ENCODE measurements at regions not wholly inside any gene's neighbourhood (a gene's known extent, or its start where the extent isn't known, plus 50 kb on each side); places are given as distances from the start of the nearest gene placed in this dataset.
A peak's percentile ranks its signal among the peaks of the same experiment; 100 is the strongest.

- DNase-seq (ENCODE audit: low read depth in 2 of 3, low spot score in 2 of 3), result no peak
Measured at GRCh38 chr21:19899645-19900044, 1098.6 kb upstream of the NCAM2 start.

GRCh38 chr21:19900149-19900548 lies 1098.1 kb upstream of the NCAM2 start:
- DNase-seq (ENCODE audit: low read depth in 2 of 3, low spot score in 2 of 3), result no peak

GRCh38 chr21:19908390-19908789 lies 1089.8 kb upstream of the NCAM2 start:
- peak in 2 of 3 donors; percentile 6 to 68 for DNase-seq (ENCODE audit: low read depth in 2 of 3, low spot score in 2 of 3)

GRCh38 chr21:19914028-19914427 lies 1084.2 kb upstream of the NCAM2 start:
- no peak for DNase-seq (ENCODE audit: low read depth in 2 of 3, low spot score in 2 of 3)

- no peak for DNase-seq (ENCODE audit: low read depth in 2 of 3, low spot score in 2 of 3)
Measured at GRCh38 chr21:19921211-19921610, 1077.0 kb upstream of the NCAM2 start.

GRCh38 chr21:19922122-19922521 lies 1076.1 kb upstream of the NCAM2 start:
- no peak for DNase-seq (ENCODE audit: low read depth in 2 of 3, low spot score in 2 of 3)

GRCh38 chr21:19935467-19935866 lies 1062.7 kb upstream of the NCAM2 start:
- peak in 1 of 3 donors; percentile 45 for DNase-seq (ENCODE audit: low read depth in 2 of 3, low spot score in 2 of 3)

GRCh38 chr21:19937619-19938018 lies 1060.6 kb upstream of the NCAM2 start:
- no peak for DNase-seq (ENCODE audit: low read depth in 2 of 3, low spot score in 2 of 3)

- DNase-seq (ENCODE audit: low read depth in 2 of 3, low spot score in 2 of 3), result no peak
Measured at GRCh38 chr21:19941626-19942025, 1056.6 kb upstream of the NCAM2 start.

GRCh38 chr21:19950347-19950746 lies 1047.9 kb upstream of the NCAM2 start:
- no peak for DNase-seq (ENCODE audit: low read depth in 2 of 3, low spot score in 2 of 3)

GRCh38 chr21:19969156-19969555 lies 1029.1 kb upstream of the NCAM2 start:
- no peak for DNase-seq (ENCODE audit: low read depth in 2 of 3, low spot score in 2 of 3)

- peak in 1 of 3 donors; percentile 26 for DNase-seq (ENCODE audit: low read depth in 2 of 3, low spot score in 2 of 3)
Measured at GRCh38 chr21:19981938-19982337, 1016.3 kb upstream of the NCAM2 start.

GRCh38 chr21:19986396-19986795 lies 1011.8 kb upstream of the NCAM2 start:
- DNase-seq (ENCODE audit: low read depth in 2 of 3, low spot score in 2 of 3), result no peak

GRCh38 chr21:19987671-19988070 lies 1010.5 kb upstream of the NCAM2 start:
- DNase-seq (ENCODE audit: low read depth in 2 of 3, low spot score in 2 of 3), result no peak

- no peak for DNase-seq (ENCODE audit: low read depth in 2 of 3, low spot score in 2 of 3)
Measured at GRCh38 chr21:19992540-19992939, 1005.7 kb upstream of the NCAM2 start.

GRCh38 chr21:19993268-19993667 lies 1004.9 kb upstream of the NCAM2 start:
- peak in 1 of 3 donors; percentile 7 for DNase-seq (ENCODE audit: low read depth in 2 of 3, low spot score in 2 of 3)

GRCh38 chr21:19995253-19995652 lies 1003.0 kb upstream of the NCAM2 start:
- peak in 2 of 3 donors; percentile 68 to 86 for DNase-seq (ENCODE audit: low read depth in 2 of 3, low spot score in 2 of 3)

- peak in 1 of 3 donors; percentile 21 for DNase-seq (ENCODE audit: low read depth in 2 of 3, low spot score in 2 of 3)
Measured at GRCh38 chr21:19998453-19998852, 999.8 kb upstream of the NCAM2 start.

- DNase-seq (ENCODE audit: low read depth in 2 of 3, low spot score in 2 of 3), result peak in 2 of 3 donors; percentile 40 to 74
Measured at GRCh38 chr21:19999369-20000272, 998.6 kb upstream of the NCAM2 start.

GRCh38 chr21:20004367-20004766 lies 993.8 kb upstream of the NCAM2 start:
- peak in 1 of 3 donors; percentile 38 for DNase-seq (ENCODE audit: low read depth in 2 of 3, low spot score in 2 of 3)

- no peak for DNase-seq (ENCODE audit: low read depth in 2 of 3, low spot score in 2 of 3)
Measured at GRCh38 chr21:20010691-20011200, 987.5 kb upstream of the NCAM2 start.

GRCh38 chr21:20013851-20014250 lies 984.4 kb upstream of the NCAM2 start:
- DNase-seq (ENCODE audit: low read depth in 2 of 3, low spot score in 2 of 3), result no peak
